ENCODE measurements at regions not wholly inside any gene's neighbourhood (a gene's known extent, or its start where the extent isn't known, plus 50 kb on each side); places are given as distances from the start of the nearest gene placed in this dataset.

- TF ChIP-seq POLR2A (IDR thresholded peaks at IDR 0.05): no peak
- TF ChIP-seq, protein P1, sequence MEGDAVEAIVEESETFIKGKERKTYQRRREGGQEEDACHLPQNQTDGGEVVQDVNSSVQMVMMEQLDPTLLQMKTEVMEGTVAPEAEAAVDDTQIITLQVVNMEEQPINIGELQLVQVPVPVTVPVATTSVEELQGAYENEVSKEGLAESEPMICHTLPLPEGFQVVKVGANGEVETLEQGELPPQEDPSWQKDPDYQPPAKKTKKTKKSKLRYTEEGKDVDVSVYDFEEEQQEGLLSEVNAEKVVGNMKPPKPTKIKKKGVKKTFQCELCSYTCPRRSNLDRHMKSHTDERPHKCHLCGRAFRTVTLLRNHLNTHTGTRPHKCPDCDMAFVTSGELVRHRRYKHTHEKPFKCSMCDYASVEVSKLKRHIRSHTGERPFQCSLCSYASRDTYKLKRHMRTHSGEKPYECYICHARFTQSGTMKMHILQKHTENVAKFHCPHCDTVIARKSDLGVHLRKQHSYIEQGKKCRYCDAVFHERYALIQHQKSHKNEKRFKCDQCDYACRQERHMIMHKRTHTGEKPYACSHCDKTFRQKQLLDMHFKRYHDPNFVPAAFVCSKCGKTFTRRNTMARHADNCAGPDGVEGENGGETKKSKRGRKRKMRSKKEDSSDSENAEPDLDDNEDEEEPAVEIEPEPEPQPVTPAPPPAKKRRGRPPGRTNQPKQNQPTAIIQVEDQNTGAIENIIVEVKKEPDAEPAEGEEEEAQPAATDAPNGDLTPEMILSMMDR (IDR thresholded peaks at IDR 0.05): no peak
Observed at GRCh38 chr13:85108356-85108755, 690.9 kb downstream of the SLITRK6 start.
